ENCODE measurements at regions not wholly inside any gene's neighbourhood (a gene's known extent, or its start where the extent isn't known, plus 50 kb on each side); places are given as distances from the start of the nearest gene placed in this dataset.
"Not testable (repeated sequence)": the region's sequence is repeated elsewhere in the genome, so short reads cannot be mapped to it uniquely, and the experiment has no call there.

DNA sequence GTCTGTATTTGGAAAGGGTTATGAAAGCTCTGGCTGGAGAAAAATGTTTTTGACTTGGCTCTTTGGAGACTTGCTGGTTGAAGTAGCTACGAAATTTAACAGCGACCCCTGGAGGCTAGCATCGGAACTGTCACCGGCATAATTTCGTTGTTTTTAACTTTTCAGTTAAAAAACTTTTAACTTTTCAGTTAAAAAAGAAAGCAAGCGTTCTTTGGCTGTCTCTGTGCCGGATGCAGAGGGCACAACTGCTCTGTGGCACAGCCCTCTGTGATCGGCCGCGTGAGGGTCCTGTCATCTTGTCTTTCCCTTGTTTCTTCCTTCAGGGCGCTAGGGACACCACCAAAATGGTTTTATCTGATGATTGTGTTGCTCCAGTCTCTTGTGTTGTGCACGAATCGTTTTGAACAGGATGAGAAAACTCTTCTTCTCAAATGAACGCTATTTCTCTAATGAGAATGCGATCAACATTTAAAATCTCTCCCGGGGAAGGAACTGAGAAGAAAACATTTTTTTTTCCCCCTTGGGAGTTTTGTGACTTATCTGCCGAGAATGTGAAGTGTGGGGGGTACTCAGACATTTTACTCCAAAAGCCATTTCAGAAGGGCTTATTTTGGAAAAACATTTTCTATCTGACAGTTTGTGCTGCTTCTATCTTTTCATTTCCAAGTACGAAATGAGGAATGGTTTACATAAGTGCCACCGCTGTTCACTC, 57.1 kb downstream of the ADCYAP1 start:
- no peak for DNase-seq (ENCODE audit: low read depth in 3 of 3)

DNA sequence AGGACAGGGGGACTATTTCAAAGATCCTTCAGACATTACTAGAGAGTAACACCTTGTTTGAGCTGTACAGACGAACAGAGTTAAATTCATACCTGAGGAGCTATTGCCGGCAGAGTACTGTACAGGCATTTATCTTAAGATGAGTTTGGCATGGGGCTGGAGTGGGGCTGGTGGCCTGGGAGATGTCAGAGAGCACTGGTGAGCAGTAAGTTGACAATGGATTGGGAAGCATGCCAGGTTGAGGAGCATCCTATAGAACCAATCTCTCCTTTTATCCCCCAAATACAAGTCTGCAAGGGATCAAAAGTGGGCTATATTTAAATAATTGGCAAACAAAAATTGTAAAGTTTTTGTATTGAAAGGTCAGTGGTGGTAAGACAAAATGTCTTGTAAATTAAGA, 58.6 kb downstream of the ADCYAP1 start:
- no peak for DNase-seq (ENCODE audit: low read depth in 3 of 3)

DNA sequence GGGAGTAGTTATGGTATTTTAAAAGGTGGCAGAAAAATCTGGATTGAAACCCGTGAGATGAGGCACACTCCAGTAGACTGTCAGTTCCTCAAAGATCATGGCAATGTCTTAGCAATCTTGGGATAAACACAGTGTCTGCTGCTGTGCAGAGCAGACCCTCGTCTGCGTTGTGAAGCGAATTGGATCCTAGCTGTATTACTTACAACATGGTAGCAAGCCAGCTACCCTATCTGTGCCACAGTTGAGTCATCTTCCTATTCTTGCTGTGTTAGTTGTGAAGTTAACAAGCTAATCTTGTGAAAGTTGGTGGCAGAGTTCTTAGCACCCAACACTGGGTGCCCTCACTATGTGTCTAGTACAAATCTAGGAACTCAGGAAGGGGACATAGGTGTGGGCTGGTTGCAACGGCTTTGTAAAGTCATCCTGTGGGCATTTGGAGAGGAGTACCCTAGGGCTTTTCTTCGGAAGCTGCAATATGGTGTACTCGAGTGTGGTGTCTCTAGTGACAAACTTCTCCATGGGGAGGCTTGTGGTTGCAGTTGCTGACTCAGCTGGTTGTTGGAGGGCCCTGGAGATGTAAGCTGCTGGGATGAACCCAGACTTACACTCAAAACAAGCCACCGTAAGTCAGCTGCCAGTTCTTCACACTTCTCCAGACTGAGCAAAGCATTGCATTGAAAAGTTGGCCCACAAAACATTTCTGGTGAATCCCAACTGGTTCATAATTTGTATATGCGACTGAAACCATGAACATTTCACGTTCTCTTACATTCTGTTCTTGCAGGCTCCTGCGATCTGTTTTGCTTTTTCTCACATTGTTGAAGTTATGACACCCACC, 61.5 kb downstream of the ADCYAP1 start:
- DNase-seq (ENCODE audit: low read depth in 3 of 3): no peak

DNA sequence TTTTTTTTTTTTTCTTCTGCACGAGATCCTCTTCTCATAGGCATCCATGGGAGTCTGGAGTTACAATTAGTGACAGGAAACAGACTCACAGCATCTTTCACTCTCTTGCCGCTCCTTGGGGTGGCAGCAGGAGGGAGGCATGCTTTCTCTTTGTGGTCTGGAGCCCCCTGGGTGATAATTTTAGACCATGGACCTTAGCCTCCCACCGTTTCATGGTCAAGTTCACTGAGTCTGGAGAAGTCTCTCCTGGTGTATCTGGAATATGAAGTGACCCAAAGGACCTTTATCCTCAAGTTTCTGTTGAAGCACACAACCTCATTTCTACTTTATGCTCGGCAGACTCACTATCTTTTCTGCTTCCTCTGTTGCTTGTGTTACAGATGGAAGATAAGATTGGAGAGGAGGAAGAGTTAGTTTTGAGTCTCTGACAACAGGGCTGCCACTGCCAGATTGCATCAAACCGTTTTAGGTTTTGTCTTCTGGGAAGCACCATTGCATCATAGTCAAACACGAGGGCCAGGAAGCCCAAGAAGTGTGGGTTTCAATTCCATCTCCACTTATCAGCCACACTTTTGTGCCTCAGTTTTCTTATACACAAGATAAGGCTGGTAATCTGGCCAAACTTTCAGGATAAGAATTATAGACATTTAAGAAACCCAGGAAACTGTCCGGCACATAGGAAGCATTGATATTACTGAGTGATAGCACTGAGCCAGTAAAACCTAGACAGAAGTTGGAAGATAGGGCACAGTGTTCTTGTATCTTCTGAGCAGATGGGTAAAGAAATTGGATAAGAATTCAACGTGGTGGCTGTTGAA, 62.3 kb downstream of the ADCYAP1 start:
- DNase-seq (ENCODE audit: low read depth in 3 of 3): no peak

DNA sequence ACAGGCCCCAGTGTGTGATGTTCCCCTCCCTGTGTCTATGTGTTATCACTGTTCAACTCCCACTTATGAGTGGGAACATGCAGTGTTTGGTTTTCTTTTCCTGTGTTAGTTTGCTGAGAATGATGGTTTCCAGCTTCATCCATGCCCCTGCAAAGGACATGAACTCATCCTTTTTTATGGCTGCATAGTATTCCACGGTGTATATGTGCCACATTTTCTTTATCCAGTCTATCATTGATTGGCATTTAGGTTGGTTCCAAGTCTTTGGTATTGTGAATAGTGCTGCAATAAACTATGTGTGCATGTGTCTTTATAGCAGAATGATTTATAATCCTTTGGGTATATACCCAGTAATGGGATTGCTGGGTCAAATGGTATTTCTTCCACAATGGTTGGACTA, 64.2 kb downstream of the ADCYAP1 start:
- not testable (repeated sequence) for DNase-seq (ENCODE audit: low read depth in 3 of 3)

DNA sequence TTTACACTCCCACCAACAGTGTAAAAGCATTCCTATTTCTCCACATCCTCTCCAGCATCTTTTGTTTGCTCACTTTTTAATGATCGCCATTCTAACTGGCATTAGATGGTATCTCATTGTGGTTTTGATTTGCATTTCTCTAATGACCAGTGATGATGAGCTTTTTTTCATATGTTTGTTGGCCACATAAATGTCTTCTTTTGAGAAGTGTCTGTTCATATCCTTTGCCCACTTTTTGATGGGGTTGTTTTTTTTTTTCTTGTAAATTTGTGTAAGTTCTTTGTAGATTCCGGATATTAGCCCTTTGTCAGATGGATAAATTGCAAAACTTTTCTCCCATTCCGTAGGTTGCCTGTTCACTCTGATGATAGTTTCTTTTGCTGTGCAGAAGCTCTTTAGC, 64.6 kb downstream of the ADCYAP1 start:
- not testable (repeated sequence) for DNase-seq (ENCODE audit: low read depth in 3 of 3)

DNA sequence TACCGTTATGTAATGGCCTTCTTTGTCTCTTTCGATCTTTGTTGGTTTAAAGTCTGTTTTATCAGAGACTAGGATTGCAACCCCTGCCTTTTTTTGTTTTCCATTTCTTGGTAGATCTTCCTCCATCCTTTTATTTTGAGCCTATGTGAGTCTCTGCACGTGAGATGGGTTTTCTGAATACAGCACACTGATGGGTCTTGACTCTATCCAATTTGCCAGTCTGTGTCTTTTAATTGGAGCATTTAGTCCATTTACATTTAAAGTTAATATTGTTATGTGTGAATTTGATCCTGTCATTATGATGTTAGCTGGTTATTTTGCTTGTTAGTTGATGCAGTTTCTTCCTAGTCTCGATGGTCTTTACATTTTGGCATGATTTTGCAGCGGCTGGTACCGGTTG, 69.9 kb downstream of the ADCYAP1 start:
- not testable (repeated sequence) for DNase-seq (ENCODE audit: low read depth in 3 of 3)

DNA sequence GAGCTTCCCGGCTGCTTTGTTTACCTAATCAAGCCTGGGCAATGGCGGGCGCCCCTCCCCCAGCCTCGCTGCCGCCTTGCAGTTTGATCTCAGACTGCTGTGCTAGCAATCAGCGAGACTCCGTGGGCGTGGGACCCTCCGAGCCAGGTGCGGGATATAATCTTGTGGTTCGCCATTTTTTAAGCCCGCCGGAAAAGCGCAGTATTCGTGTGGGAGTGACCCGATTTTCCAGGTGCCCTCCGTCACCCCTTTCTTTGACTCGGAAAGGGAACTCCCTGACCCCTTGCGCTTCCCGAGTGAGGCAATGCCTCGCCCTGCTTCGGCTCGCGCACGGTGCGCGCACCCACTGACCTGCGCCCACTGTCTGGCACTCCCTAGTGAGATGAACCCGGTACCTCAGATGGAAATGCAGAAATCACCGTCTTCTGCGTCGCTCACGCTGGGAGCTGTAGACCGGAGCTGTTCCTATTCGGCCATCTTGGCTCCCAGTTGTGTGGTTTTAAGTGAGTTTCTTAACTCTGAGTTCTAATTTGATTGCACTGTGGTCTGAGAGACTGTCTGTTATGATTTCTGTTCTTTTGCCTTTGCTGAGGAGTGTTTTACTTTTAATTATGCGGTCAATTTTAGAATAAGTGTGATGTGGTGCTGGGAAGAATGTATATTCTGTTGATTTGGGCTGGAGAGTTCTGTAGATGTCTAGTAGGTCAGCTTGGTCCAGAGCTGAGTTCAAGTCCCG, 71.9 kb downstream of the ADCYAP1 start:
- not testable (repeated sequence) for DNase-seq (ENCODE audit: low read depth in 3 of 3)

DNA sequence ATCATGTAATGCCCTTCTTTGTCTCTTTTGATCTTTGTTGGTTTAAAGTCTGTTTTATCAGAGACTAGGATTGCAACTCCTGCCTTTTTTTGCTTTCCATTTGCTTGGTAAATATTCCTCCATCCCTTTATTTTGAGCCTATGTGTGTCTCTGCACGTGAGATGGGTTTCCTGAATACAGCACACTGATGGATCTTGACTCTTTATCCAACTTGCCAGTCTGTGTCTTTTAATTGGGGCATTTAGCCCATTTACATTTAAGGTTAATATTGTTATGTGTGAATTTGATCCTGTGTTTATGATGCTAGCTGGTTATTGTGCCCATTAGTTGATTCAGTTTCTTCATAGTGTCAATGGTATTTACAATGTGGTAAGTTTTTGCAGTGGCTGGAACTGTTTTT, 72.7 kb downstream of the ADCYAP1 start:
- DNase-seq (ENCODE audit: low read depth in 3 of 3): not testable (repeated sequence)

DNA sequence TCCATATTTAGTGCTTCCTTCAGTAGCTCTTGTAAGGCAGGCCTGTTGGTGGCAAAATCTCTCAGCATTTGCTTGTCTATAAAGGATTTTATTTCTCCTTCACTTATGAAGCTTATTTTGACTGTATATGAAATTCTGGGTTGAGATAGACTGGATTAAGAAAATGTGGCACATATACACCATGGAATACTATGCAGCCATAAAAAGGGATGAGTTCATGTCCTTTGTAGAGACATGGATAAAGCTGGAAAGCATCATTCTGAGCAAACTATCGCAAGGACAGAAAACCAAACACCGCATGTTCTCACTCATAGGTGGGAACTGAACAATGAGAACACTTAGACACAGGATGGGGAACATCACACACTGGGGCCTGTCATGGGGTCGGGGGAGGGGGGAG, 73.1 kb downstream of the ADCYAP1 start:
- DNase-seq (ENCODE audit: low read depth in 3 of 3): not testable (repeated sequence)

DNA sequence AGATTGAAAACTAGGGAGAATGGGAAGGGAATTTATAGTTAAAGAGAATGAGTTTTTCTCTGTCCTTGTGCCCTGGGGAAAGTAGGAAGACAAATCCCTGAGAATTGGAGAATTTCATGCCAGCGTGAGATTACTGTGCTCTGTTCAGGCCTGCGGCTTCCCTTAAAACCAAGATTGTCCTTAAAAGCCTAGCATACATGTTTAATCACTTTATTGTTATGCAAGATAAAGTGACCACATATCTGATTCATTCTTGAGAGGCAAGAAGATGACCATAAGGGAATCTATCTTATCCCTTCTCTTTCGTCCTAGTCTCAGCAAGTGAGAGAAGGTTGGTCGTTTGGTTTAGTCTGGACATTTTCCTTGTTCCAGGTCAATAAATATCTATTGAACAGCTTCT, 75.9 kb downstream of the ADCYAP1 start:
- no peak for DNase-seq (ENCODE audit: low read depth in 3 of 3)

DNA sequence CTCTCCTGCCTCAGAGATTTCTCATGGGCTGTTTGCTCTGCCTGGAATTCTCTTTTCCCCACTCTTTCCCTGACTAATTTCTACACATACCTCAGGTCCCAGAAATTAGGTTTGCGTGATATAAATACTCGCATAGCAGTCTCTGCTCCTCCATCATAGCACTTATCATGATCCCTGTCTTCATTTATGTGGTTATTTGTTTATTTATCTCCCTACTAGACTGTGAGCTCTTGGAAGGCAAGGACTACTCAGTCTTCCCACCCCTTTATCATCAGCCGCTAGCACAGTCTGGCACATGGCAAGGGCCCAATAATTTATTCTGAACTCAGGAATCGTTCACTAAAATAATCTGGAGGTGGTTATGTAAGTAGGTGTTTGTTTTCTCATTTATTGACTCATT, 79.3 kb downstream of the ADCYAP1 start:
- no peak for DNase-seq (ENCODE audit: low read depth in 3 of 3)

DNA sequence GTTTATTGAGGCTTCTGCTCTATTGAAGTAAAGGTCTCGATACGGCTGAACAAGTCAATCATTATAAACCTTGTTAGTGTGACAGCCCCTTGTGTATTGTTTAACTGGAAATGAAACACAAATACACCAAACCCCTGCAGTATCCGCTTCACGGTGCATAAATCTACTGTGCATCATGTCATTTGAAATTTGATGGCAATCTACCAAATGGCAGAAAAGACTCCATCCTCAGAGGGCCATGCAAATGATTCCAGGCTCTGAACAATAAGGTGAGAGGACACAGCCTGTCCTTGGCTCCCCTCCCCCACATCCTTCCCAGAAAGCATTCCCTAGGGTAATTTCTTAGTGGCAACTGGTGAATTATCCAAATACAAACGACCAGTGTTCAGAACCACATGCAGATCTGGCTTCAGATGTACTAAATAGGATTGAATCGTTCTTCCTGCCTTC, 80.6 kb downstream of the ADCYAP1 start:
- no peak for DNase-seq (ENCODE audit: low read depth in 3 of 3)

DNA sequence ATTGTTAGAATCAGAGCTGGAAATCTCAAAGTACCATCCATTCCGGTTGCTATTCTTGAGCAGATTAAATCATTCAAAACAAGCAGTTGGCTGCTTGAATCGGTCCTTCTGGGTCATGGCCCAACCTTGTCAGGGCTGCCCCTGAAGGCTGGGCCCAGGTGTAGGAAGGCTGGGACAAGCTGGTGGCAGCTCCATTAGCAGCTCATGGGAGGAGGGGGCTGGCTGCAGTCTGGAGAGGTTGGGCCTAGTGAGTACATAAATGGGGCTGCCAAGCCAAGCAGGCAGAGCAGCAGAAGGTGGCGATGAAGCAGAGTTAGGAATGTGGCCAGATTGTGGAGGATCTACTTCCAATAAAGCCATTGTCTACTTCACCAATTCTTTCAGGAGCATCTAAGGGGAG, 81.4 kb downstream of the ADCYAP1 start:
- no peak for DNase-seq (ENCODE audit: low read depth in 3 of 3)

DNA sequence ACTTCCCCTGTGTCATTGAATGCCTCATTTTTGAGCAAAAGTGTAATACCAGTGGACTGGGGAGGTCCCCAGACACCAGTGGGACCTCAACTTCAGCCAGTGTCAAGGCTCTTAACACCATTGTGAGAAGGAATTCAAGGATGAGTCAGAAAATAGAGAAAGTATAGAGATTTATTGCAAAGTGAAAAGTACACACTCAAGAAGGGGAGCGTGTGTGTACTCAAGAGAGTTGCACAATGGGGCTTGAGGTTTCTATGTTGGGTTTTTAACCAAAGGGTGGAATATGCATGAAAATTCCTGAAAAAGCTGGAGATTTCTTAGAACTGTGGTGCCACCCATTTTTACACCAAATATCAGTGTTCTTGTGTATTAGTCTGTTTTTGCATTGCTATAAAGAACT, 81.9 kb downstream of the ADCYAP1 start:
- no peak for DNase-seq (ENCODE audit: low read depth in 3 of 3)

DNA sequence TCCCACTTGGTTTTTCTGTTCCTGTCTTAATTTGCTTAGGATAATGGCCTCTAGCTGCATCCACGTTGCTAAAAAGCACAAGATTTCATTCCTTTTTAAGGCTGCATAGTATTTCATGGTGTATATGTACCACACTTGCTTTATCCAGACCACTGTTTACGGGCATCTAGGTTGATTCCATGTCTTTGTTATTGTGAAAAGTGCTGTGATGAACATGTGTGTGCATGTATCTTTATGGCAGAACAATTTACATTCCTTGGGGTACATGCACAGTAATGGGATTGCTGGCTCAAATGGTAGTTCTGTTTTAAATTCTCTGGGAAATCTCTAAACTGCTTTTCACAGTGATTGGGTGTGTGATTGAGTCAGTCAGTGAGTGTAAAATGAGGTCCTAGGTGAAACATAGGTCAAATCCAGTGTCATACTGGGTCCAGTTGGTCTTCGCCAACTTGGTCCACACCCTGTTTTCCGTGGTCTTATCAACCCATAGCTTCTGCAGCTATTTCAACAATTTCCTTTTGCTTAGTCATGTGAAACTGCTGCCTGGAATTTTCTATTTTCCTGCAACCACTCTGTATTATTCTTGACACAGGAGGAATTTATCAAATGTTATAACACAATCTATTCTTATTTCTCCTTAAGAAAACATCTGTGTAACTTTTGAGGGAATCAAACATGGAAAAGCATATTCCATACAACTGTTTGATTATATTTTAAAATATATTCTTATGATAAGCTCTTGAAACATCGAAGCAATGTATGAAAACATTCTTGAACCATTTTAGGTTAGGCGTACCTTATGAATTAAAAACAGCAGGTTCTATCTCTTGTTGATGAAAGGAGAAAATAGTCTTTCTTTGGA, 82.9 kb downstream of the ADCYAP1 start:
- DNase-seq (ENCODE audit: low read depth in 3 of 3): no peak

DNA sequence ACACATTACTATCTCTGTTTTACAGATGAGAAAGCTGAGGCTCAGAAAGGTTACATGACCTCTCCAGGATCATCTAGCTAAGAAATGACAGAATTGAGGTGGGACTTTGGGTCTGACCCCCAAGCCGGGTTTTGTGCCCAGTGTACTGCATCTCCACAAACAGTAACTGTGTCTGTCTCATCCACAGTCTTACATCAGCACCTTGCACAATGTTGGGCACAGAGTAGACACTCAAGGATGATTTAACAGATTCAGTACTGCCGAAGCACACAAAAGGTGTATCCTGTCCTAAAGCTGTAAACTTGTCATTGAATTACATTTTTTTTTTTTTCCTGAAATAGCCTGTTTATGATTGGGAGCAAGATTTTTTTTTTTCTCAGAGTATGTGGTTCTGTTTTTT, 84.8 kb downstream of the ADCYAP1 start:
- DNase-seq (ENCODE audit: low read depth in 3 of 3): no peak

DNA sequence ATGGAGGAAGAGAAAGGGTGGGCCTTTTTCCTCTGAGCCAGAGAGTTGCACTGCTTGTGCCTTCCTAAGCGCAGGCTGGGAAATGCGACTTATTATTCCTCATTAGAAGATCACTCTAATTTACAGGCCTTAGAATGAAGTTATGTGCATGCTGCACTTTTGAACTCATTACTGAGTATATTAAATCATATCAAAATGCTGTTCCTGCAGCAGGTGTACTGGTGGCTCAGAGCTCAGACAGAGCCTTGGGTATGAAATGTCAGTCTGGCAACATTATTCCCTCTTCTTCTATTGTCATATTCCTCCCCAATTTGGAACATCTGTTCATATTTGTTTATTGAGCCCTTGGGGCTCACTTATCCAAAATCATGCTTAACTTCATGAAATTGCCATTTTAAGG, 85.5 kb downstream of the ADCYAP1 start:
- DNase-seq (ENCODE audit: low read depth in 3 of 3): no peak

DNA sequence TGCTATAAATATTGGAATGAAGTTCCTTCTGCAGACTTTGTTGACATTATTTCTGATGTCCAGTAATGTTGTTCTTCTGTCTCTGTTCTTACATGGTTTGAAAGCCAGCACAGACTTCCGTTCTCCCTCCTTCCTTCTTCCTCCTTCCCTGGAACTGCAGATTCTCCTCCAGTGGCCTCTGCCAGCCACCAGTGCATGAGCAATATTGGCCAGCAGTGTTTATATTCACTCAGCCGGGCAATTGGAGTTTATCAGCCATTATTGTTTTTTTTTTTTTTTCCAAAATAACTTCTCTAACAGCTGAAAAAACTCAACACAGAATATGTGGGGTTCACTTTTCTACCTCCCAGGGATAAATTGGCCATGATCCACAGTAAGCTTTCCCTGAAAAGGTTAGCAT, 86.8 kb downstream of the ADCYAP1 start:
- no peak for DNase-seq (ENCODE audit: low read depth in 3 of 3)

DNA sequence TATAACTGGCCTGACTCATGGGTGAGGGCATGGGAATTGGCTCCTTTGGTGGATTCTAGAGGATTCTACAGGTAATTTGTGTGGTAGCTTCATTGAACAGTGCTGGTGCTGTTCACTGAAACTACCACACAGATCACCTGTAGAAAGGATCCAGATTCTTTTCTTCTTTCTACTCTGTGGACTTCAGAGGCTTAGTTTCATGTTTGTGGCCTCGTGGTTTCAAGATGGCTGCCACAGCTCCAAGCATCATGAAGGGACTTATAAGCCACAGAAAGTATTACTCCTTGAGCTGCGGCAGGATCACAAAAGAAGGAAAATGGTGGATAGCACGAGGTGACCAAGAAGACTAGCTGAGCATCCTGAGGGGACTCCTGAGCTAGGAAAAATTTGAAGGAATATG, 88.9 kb downstream of the ADCYAP1 start:
- no peak for DNase-seq (ENCODE audit: low read depth in 3 of 3)

DNA sequence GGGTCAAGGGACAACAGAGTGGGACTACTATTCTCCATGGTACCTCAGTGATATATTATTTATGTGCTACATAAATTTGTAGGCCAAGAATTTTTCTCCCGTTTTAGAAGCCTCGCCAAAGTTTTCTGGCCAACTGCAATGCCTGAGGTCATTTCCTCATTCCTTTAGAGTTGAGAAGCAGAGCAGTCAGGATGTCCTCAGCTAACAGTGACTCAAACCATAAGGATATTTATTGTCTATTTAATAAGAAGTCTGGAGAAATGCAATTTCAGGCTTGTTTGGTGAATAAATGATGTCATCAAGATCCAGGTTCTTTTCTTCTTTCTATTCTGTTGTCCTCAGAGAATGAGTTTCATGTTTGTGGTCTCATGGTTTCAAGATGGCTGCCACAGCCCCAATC, 91.0 kb downstream of the ADCYAP1 start:
- DNase-seq (ENCODE audit: low read depth in 3 of 3): no peak

Data from stimulated activated CD4-positive, alpha-beta T cell treated with anti-CD3 and anti-CD28 coated beads, TNF-alpha, amount 100 ng/mL, for 4 hours (primary cell).